HFFc6 (cell line): ENCODE measurements at regions not wholly inside any gene's neighbourhood (a gene's known extent, or its start where the extent isn't known, plus 50 kb on each side); places are given as distances from the start of the nearest gene placed in this dataset.

Experiments used
- DNase-seq: peaks from one replicate; pipeline ENCODE4 v3.0.0-alpha.2; 2018
- H3K27ac Mint-ChIP-seq: 2 replicates; pipeline ENCODE4 v1.8.0; 2020; ENCODE audit warnings: mild to moderate bottlenecking, mixed read lengths
- H3K27me3 Mint-ChIP-seq: 2 replicates; pipeline ENCODE4 v1.8.0; 2021; ENCODE audit warnings: mild to moderate bottlenecking, moderate library complexity, mixed read lengths; ENCODE audit not compliant: insufficient read depth
- H3K36me3 Mint-ChIP-seq: 2 replicates; pipeline ENCODE4 v1.8.0; 2021; ENCODE audit warnings: low read depth, mixed read lengths
- H3K4me1 Mint-ChIP-seq: 2 replicates; pipeline ENCODE4 v1.8.0; 2020; ENCODE audit warnings: low read depth, mixed read lengths
- H3K4me3 Mint-ChIP-seq: 2 replicates; pipeline ENCODE4 v1.8.0; 2020; ENCODE audit warnings: mild to moderate bottlenecking, moderate library complexity, mixed read lengths
- H3K9me3 Mint-ChIP-seq: 2 replicates; pipeline ENCODE4 v1.8.0; 2020; ENCODE audit warnings: mild to moderate bottlenecking, mixed read lengths
- TF ChIP-seq, protein P1 (sequence below): fragments of 200-600 bp; sonication (generic); IDR thresholded peaks from 2 replicates; pipeline ENCODE4 v1.5.0; 2021; ENCODE audit warnings: antibody characterized with exemption, mild to moderate bottlenecking

DNA sequence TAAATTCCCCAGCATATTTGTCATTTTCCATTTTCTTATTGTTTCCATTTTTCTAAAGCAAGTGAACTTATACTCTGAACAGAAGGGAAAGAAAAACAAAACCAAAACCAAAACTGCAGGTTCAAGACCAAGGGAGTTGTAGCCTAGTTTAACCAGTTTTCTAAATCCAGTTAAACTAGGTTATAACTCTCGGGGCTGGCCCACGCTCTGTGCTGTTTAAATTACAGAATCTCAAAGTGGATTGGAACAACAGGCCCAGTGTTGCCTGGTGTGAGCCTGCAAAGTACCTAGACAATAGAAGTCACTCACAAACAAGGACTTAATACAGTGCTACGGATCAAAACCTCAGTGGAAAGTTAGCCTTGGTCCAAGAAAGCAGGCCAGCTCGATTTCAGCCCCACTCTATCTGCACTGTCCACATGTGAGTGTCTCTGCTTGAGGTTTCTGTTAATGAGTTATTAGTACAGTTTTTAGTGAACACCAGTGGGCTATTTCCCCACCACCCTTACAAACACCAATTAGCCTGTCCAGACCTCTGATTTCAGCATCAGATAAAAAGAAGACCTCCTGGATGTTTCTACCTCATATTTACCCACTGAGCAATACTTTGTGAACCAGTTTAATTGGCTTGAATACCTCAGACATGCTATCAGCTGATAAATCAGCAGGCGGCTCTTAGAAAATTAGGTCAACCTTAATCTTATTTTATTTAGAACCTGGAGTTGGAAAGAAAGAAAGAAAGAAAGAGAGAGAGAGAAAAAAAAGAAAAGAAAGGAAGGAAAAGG lies 93.8 kb upstream of the PDZRN3 start:
- 0 out of 2 replicates have a peak overlapping the region, but pooled peaks have one; percentile 12 for H3K4me3 Mint-ChIP-seq
- H3K27me3 Mint-ChIP-seq, result no peaks in the 10 kb centered on the region
- peak; percentile 34 for DNase-seq
- peak overlapping the region; percentile 74; the same call in 1 of the 2 replicates for H3K27ac Mint-ChIP-seq
- no peaks in the 10 kb centered on the region for H3K9me3 Mint-ChIP-seq
- TF ChIP-seq, protein P1, sequence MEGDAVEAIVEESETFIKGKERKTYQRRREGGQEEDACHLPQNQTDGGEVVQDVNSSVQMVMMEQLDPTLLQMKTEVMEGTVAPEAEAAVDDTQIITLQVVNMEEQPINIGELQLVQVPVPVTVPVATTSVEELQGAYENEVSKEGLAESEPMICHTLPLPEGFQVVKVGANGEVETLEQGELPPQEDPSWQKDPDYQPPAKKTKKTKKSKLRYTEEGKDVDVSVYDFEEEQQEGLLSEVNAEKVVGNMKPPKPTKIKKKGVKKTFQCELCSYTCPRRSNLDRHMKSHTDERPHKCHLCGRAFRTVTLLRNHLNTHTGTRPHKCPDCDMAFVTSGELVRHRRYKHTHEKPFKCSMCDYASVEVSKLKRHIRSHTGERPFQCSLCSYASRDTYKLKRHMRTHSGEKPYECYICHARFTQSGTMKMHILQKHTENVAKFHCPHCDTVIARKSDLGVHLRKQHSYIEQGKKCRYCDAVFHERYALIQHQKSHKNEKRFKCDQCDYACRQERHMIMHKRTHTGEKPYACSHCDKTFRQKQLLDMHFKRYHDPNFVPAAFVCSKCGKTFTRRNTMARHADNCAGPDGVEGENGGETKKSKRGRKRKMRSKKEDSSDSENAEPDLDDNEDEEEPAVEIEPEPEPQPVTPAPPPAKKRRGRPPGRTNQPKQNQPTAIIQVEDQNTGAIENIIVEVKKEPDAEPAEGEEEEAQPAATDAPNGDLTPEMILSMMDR, result no peak
- H3K36me3 Mint-ChIP-seq, result no peaks in the 10 kb centered on the region
- H3K4me1 Mint-ChIP-seq, result peaks cover 34% of the 10 kb centered on the region

- H3K36me3 Mint-ChIP-seq, result no peaks in the 10 kb centered on the region
- TF ChIP-seq, protein P1, result no peak
- DNase-seq, result peak; percentile 60
Observed at GRCh38 chr3:73716418-73716817, 91.7 kb upstream of the PDZRN3 start.

DNA sequence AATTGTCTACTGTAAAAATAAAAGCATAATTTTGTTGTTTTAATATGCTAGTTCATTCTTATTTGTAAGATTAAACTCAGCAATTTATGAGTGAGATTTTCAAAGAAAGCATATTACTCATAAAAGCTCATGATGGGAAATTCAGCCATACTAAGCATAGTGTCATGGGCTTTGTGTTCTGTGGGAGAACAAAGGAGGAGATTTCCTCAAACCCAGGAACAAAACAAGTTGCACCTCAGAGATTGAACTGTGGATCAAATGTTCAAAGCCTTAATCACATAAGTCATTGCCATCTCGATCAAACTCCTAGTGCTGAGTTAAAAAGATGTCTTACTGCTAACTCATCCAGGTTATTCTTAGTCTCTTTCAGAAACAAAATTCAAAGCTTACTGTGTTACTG lies 85.6 kb upstream of the PDZRN3 start:
- DNase-seq, result no peak
- Mint-ChIP-seq H3K4me1 (peaks cover 39% of the 10 kb centered on the region), H3K36me3 (no peaks in the 10 kb centered on the region), H3K9me3 (no peaks in the 10 kb centered on the region), H3K27me3 (no peaks in the 10 kb centered on the region), H3K27ac (no peak overlapping the region), H3K4me3 (no peak overlapping the region)
- TF ChIP-seq, protein P1, result no peak

More at GRCh38 chr3:73716418-73716817, 91.7 kb upstream of the PDZRN3 start:
- Mint-ChIP-seq H3K4me3 (no peak overlapping the region), H3K27ac (no peak overlapping the region), H3K4me1 (peaks cover 36% of the 10 kb centered on the region), H3K9me3 (no peaks in the 10 kb centered on the region), H3K27me3 (no peaks in the 10 kb centered on the region)

DNA sequence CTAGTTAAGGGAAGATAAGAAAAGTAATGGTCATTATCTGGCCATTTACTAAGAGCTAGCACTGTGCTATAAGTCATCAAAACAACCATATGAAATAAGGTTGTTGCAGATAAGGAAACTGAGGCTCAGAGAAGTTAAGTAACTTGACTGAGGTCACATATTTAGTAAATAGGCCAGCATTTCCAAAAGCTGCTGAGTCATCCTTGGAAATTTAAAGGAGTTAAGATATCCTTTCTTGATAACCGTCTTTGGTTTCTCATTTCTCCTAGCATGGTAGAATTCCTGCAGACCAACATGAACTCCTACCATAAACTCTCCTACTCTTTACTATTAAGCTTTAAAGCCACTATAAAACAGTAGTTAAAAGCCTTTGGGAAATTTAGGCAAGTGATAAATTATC lies 85.0 kb upstream of the PDZRN3 start:
- Mint-ChIP-seq H3K4me3 (no peak overlapping the region), H3K36me3 (no peaks in the 10 kb centered on the region), H3K9me3 (no peaks in the 10 kb centered on the region), H3K27ac (no peak overlapping the region), H3K27me3 (no peaks in the 10 kb centered on the region), H3K4me1 (peaks cover 39% of the 10 kb centered on the region)
- TF ChIP-seq, protein P1, result no peak
- no peak for DNase-seq

DNA sequence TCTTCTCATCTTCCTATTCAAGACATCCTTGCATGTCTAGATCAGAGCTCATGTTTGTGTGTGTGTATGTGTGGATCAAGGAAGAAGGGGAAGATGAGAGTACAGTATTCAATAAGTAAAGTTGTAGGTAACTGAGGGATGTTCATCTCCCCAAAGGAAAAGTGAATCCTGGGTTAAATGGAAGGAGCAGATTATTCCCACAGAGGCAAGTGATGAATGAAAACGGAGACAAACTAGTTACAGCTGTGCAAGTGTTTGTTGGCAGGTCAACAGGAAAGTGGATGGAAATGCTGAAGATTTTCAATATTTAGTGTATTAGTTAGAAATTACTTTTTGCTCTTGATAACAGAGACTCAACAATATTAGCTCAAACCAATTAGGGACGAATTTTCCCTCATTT lies 84.2 kb upstream of the PDZRN3 start:
- H3K9me3 Mint-ChIP-seq, result no peaks in the 10 kb centered on the region
- no peak for DNase-seq
- TF ChIP-seq, protein P1, result no peak
- H3K4me3 Mint-ChIP-seq, result no peak overlapping the region
- peaks cover 38% of the 10 kb centered on the region for H3K4me1 Mint-ChIP-seq
- H3K27me3 Mint-ChIP-seq, result no peaks in the 10 kb centered on the region
- H3K27ac Mint-ChIP-seq, result no peak overlapping the region
- no peaks in the 10 kb centered on the region for H3K36me3 Mint-ChIP-seq
